Iris pigment epithelial cell (primary cell): ENCODE measurements at regions not wholly inside any gene's neighbourhood (a gene's known extent, or its start where the extent isn't known, plus 50 kb on each side); places are given as distances from the start of the nearest gene placed in this dataset.
"Not testable (repeated sequence)": the region's sequence is repeated elsewhere in the genome, so short reads cannot be mapped to it uniquely, and the experiment has no call there.

Source experiments
- DNase-seq: peaks from one replicate; pipeline ENCODE4 v3.0.0-alpha.2; 2011; ENCODE audit warnings: low read depth

DNA sequence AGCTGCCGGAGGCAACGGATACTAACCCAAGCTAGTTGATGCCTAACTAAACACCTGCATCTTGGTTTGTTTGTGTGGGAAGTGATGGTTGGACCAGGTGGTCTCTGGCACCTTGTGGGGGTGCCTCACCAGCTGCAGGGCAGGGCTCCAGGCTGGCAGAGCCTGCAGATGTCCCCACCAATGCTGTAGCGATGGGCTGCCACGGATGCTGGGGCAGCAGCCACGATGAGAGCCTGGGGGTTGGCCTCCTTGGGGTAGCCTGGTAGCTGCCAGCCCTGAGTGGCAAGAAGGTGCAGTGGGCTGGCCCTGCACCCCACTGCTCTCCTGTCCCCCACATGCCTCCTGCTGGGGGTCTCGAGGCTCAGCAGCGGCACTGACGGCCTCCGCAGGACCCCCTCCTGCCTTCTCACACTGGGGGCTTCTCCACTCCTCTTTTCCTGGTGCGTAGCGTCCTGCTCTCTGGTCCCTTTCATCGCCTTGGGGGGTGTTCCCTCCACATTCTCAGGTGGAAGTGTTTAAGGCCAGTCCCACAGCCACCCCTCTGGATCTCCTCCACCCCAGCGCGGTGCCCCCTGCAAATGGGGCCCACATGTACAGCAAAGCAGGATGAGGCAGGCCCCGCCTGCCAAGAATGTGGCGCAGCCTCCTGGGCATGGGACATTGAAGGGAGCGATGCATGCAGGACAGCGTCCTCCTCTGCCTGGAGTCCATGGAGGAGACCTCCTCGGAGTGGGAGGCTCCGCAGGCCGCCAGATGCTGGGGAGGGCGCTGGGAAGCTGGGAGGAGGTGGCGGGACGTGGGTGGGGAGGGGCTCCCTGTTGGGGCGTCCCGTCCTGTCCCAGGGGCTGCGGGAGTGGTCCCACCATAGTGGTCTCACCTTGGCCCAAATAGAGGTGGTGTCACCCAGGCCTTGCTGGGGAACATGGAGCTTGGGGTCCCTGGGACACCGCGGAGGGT lies 173.1 kb downstream of the ASB1 start:
- DNase-seq, result no peak

DNA sequence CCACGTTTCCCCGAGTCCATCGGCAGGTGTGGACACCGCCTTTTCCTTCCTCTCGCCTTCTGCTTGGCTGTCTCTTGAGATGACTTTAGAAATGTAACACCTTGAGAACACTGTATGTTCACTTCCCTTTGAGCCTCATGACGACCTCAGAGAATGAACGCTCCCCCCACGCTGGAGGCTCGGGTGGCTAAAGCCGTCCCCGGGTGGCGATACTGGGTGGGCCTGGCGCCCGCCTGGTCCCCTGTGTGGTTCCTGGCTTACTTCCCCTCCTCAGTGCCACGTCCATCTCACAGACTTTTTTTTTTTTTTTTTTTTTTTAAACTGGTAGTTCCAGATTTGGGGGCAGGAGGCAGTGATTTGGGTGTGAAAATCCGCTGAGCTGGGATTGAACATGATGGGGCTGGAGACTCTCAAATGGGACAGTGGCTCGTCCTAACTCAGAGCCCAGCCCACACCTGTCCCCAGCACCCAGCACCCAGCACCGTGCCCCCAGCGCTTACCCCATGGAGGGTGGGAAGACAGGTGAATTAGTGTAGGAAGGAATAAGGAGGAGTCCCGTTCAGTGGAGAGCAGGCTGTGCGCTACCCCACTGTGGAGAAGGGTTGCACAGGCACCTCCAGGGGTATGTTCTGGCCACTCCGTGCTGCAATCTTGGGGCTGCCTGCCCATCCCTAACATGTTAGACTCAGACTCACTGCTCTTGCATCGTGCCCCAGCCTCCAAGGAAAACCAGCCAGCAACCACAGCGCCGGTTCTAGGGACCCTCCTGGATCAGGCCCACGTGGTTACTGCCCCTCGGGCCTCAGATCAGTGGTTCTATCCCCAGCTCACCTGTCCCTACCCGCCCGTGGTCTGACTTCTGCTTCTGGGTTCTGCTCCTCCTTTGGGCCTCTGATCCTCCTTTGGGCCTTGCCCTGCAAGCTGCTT lies 174.0 kb downstream of the ASB1 start:
- DNase-seq, result no peak

DNA sequence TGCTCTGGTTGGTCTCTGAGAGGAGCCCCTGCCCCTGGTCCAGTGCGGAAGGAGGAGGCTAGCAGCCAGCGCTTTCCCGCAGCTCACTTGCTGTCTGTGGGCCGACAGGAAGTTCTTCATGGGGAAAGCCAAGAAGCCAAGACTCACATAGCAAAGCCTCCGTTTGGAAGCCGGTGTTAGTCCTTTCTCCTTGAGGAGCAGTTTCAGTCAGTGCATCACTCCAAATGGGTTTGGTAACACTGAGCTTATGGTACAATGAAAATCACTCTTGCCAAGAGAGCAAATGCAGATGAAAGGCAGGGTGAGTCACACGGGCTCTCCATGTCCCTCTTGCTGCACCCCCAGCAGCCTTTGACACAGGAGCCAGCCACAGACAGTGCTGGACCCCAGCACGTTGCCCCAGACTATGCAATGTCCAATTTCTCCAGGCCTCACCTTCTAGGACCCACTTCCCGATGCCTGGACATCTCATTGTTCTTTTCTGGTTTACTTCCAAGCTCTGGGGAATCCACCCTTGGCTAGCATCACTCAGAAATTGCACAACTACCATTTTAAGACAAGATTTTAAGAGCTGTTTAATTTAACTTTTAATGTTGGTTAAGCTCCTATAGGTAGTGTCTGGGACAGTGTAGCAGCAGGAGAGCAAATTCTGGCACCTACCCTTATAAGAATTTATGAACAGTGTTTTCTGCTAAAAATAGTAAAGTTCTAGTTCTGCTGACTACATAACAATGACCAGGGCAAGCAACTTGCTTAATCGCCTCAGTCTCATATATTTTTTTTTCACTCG lies 174.9 kb downstream of the ASB1 start:
- DNase-seq, result peak; percentile 78

DNA sequence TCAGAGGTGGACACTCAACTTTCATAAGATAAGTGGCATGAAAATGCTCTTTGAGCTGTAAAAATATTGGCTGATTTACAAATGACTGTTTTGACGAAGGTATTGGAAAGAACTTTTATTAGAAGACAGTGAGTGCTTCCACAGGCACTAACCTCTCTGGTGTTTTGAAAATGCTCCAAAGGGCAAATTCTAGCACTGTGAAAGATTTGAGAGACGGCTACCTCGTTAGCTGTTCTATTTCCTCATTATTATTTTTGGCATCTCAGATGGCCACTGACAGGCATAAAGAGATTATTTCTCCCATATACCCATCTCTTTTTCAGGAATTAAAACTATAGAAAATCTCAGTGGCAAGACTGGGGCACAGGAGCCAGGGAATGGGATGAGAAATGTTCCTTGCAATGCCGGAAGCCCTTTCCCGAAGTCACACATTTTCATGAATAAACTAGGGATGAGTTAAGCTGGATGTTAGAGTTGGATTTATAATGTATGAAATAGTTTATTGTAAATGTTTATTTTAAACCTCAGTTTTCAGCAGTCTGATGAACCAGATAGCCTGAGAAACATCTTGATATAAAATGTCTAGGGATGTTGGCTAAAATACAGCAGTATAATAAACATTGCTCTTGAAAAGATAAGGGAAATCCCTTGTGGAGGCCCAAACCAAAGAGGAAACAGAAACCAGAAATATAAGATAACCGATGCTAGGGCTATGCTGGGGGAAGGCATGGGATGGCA lies 175.7 kb downstream of the ASB1 start:
- DNase-seq, result no peak

DNA sequence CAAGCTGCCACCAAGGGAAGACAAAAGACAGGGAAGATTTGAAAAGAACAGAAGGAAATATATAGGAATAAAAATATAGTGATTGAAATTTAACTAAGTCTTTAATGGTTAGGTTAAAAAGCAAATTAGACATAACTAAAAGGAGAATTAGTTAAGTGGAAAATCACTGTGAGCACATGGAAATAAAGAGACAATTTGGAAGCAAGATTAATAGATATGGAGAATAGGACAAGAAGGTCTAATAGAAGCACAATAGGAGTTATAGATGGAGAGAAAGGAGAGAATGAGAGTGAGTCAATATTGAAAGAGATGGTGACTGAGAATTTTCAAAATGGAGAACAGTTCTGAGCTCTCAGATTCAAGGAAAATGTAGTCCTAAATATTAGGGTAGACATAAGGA lies 176.9 kb downstream of the ASB1 start:
- DNase-seq, result no peak

DNA sequence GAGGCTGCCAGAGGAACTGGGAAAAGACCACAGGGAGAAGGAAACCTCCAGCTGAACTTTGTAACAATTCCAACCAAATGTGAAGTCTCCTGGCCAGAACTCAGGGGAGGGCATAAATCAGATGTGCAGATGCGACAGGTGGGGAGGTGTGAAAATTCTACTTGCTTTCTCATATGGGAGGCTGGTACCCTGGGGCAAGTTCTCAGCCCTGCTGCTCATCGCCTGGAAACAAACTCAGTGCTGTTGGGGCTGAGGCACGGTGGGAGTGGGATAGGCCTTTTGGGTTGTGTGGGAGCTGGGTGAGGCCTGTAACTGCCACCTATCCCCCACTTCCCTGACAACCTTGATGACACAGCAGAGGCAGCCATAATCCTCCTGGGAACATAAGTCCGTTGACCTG lies 179.6 kb downstream of the ASB1 start:
- DNase-seq, result no peak

DNA sequence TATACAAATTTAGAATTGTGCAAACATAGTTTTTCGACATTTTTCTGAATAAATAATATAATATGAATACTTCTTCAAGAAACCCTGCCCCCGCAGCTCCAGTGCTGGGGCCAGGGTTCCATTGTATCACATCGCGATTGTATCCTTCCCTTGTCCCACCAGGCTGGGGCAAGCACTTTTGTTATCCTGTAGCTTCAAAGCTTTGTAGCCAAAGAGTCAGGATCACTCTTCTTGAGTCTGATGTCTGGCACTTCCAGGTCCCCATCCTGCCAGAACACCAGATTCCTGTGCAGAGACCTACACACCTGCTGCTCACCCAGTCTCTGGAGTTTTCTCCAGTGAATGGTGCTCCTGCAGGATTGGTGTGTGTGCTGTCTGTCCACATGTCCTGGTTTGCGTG lies 186.9 kb downstream of the ASB1 start:
- DNase-seq, result no peak

DNA sequence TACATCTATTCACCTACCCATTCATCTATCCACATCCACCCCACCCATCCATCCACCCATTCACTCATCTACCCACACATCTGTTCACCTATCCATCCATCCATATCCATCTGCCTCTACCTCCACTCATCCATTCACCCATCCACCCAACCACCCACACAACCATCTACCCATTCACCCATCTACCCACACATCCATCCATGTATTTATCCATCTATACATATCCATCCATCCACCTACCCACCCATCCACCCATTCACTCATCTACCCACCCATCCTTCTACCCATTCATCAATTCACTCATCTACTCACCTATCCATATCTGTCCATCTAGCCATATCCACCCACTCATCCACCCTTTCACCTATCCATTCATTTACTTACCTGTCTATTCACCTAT lies 187.6 kb downstream of the ASB1 start:
- no peak for DNase-seq

DNA sequence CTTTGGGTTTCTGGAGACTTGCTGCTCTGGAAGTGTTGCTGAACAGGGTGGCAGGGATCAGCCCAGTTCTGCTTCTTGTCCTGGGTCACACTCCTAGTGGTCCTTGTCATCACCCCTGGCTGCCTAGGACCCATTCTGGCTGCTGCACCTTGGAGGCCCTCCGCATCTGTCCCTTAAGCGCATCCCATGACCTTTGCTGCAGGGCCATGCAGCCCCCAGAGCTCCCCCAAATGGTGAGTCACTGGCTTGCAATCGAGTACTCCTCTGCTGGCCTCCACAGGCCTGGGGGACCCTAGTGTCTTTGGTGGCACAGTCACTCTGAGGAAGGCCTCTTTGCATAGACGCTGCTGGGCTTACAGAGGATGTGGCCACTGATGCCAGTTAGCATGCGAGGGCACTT lies 188.5 kb downstream of the ASB1 start:
- no peak for DNase-seq

DNA sequence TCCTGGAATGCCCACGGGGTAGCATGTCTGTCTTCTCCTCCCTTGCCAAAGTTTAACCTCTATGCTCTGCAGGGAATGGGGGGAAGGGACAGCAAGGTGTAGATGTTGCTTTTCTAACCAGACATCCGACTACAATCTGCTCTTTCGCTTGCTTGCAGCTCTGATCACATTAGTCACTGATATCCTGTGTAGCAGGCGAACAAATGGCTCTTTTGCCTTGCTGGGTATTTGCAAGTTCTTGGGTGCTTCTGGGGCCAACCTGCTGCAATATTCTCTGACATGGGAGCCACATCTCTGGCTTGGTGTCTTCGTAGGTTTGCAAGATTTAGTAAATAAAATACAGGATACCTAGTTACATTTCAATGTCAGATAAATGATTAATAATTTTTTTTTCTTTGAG lies 190.0 kb downstream of the ASB1 start:
- DNase-seq, result no peak

DNA sequence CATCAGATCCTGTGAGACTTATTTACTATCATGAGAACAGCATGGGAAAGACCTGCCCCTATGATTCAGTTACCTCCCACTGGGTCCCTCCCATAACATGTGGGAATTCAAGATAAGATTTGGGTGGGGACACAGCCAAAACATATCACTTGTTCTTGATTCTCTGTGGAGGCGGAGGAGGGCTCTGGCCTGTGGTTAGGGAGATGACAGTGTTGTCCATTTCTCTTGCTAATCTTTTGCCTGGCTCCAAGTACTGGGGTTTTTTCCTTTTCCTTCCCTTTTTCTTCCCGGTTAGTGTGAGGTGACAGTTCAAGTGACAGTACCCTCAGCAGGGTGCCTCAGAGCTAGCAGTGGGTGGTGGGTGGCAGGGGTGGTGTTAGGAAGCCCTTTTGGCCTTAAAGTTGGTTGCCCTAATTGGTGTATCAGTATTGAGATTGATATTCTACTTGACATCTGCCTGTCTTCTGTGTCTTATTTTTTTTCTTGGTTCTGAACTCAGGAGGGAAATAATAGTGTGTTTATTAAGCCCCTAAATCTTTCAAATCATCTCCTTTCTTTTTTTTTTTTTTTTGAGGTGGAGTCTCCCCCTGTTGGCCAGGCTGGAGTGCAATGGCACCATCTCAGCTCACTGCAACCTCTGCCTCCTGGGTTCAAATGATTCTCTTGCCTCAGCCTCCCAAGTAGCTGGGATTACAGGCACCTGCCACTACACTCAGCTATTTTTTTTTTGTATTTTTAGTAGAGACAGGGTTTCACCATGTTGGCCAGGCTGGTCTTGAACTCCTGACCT lies 192.0 kb downstream of the ASB1 start:
- not testable (repeated sequence) for DNase-seq

DNA sequence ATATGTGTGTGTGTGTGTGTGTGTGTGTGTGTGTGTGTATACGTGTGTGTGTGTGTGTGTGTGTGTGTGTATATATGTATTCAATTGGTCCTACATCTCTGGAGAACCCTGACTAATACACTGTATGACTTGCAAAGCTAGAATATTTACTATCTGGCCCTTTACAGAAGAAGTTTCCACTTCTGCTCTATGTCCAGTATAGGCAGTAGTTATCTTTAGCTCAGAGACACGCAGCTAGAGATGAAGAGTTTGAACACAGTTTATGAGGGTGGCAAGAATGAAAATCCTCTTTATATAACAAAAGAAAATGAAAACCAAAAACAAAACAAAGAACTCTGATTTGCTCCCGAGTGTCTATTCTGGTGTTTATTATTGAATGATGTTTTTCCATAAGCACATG lies 201.2 kb downstream of the ASB1 start:
- no peak for DNase-seq

DNA sequence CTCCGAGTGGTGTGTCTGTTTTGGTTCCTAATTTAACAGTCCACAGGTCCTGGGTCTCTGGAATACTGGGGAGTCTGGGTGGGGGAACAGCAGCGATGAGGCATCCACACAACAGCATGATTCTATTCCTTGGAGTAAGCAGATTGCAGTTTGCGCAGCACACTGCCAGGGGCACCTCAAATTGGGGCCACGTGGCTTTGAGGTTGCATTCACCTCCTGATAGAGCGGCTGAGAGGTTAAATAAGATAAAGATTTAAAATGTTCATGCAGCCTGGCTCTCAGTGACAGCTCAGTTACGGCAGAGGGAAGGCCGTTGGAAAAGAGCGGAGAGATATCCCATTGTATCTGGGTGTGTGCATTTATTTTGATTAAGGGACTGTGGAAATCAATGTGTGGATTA lies 202.3 kb downstream of the ASB1 start:
- no peak for DNase-seq

DNA sequence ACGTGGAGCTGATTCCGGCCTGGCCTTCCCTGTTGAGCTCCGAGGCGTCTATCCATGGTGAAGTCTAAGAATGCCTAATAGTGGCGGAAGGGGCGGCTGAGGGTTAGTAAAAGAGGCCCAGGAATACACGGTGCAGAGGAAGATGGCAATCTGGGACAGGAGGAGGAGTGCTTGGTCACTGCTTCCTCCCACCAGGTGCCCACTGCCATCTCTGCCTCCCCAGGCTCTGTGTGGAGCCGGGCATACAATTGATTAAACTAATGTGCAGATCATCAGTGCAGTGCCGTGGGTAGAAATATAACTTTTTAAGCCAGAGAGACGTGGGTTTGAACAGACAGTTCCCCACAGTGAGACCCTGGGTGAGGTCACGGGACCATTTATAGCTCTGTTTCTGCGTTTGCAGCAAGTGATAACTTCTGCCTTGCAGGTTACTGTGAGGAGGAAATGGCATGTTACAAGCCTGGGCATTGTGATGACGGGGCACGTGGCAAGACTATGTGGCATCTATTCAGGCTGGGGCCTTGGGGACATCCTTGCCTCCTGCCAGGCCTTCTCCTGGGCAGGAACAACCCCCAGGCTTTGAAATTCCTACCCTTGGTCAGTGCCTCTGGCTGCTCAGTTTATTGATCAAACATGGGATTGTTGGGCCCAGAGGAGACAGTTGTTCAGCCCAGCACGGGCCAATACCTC lies 204.9 kb downstream of the ASB1 start:
- no peak for DNase-seq

DNA sequence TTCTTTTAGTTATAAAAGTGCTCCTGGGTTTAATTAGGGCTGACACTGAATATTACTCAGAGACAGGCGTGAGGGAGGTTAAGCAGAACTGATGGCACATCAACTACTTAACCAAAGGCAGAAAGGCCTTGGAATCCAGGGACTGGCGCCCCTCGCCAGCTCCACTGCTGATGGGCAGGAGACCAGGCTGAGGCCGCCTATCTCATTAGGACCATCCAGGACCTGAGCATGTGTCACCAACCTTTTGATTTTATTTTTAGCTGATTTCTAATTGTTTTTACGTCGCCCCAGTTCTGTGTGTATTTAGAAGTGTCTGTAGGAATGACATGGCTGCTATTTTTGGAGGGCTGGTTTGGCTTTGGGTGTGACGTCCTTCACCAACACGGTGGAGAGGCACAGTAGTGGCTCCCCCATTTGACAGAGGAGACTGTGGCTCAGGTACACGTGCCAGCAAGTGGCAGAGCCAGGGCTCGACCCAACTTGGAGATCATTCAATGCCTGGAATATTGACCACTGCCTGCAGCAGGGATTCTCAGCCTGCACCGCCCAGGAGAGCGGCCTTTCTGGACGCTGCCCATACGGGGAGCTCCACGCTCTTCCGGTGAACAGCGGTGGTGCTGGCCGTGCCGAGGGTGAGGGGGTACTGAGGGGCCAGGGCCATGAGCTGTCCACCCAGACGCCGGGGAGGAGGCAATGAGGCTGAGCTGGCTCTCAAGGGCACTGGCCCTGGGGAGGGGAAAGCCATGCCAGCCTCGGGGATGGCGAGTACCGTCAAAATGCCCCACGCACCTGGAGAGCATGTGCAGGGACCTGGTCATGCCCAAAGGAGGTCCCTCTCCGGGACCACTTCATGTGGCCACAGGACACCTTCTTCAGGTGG lies 205.7 kb downstream of the ASB1 start:
- DNase-seq, result no peak

DNA sequence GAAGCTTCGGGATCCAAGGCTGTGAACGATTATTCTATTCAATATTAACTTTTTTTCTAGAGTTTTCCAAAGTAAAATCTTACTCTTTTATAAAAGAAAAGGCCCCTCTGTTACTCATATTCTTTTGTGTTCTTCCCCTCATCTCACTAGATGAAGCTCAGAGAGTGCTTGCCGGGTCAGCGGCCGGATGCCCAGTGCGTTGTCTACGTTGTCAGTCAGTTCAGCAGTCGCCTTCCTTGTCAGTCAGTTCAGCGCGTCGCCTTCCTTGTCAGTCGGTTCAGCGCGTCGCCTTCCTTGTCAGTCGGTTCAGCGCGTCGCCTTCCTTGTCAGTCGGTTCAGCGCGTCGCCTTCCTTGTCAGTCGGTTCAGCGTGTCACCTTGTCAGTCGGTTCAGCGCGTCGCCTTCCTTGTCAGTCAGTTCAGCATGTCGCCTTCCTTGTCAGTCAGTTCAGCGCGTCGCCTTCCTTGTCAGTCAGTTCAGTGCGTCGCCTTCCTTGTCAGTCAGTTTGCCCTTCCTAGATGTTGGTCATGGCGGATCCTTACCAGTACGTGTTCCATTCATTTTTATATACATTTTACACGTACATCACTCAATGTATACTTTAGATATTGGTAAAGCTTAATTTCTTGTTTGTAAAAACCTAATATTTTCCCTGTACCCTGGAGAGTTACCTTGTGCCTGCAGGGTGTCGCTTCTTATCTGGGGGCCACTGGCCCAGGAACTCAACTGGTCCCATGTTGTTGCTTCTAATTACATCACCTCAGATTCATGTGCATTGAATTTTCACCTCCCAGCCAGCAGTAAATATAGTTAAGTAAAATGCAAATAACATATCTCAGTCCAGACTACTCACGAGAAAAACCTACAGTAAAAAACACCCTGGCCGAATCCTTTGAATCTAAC lies 206.9 kb downstream of the ASB1 start:
- DNase-seq, result no peak

DNA sequence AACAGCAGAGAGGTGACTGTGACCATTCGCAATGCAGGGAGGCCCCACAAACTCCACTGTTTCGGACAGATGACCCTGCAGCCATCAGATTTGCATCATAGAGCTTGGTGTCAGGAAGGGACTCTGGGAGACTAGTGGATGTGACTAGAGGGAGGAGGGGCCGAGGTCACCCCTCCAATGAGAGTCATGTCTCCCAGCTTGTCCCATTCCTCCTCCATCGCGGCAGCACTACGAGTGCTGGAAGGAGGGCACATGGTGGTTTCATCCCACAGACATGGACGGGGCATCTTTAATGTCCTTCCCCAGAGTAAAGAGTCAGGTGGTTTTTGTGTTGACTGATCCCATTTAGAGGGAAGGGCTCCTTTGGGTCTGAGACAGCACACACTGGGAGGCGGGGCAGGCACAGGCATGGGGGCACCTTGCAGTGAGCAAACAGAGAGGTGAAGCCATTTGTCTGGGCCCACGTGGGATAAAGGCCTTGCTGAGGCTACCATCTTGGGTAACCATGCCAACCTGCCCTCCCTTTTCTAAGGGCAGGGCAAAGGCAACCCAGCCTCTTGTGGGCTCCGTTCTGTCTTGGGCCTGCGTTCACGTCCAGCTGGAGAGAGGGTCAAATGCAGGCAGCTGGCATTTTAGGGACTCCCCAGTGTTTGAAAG lies 208.1 kb downstream of the ASB1 start:
- no peak for DNase-seq
